Stimulated activated CD8-positive, alpha-beta memory T cell treated with anti-CD3 and anti-CD28 coated beads, Interleukin-15, amount 100 ng/mL, for 24 hours (primary cell): ENCODE measurements at regions not wholly inside any gene's neighbourhood (a gene's known extent, or its start where the extent isn't known, plus 50 kb on each side); places are given as distances from the start of the nearest gene placed in this dataset.
"Not testable (repeated sequence)": the region's sequence is repeated elsewhere in the genome, so short reads cannot be mapped to it uniquely, and the experiment has no call there.

Experiments used
- DNase-seq: peaks from one replicate; pipeline ENCODE4 v3.0.0-alpha.2; 2020; ENCODE audit warnings: low read depth

DNA sequence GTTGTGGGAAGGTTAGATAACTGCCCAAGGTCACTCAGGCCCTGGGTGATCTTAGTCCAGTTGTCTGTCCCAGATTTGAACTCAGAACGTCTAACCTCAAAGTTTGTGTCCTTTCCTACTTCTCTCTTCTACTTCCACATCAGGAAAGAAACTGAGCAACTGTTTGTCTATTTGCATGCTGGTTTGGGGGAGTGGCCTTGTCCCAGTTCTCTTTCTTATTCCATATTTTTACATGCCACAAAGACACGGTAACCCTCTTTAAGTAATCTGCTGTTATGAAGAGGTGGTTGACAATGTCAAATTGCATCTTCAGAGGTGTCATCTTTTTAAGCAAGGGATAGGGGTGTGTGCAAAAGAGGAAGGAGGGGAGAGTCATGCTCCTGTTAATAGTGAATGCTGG, 432.5 kb downstream of the HS3ST3B1 start:
- no peak for DNase-seq

DNA sequence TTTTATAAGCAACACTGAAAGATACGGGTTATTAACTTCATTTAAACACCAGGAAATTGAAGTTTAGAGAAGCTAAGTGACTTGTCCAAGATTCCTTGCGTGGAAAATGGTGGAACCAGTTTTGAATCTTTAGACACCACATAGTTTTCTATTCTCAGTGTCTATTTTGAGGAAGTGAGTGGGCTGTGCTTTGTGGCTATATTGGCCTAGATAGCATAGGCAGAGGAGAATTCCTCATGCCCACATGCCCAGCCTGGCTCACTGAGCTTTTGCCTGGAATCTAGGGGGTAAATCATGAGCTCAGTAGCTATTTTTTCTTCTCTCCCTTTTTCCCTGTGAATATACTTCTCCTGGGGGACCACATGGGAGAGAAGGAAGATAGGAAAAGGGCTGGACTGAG, 431.3 kb downstream of the HS3ST3B1 start:
- DNase-seq: no peak

DNA sequence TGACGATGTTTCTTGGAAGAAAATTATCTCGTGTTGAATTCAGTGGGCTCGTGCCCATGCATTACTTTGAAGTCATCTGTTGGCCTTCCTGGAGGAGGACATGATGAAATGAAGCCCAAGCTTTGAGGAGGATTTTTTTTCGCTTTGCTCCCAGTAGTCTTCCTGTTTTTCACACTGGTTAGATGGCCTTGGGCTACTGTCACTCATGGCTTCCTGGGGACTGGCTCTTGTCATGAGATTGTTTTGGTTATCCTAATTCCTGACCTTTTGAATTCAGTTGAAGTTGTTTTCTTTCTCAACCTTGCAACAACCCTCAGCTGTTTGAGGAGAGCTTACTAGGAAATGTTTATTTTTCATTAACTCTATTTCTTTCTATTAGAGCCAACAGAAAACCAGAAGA, 430.7 kb downstream of the HS3ST3B1 start:
- no peak for DNase-seq

DNA sequence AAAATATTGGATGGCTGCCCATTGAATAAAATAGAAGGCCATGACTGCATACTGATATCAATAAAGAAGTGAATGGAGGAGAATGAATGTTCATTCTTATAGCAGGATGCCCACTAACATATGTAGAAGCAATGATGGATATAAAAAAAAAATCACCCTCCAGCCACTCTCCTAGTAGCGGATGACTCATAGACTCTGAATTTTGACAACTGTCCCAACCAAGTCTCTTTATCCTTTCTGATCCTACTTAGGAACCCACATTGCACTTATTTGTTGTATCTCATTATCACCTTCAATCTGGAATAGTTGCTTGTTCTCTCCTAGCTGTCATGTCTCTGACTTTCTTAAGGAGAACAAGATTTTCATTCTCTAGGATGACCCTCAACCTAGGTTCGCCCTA, 429.9 kb downstream of the HS3ST3B1 start:
- no peak for DNase-seq

DNA sequence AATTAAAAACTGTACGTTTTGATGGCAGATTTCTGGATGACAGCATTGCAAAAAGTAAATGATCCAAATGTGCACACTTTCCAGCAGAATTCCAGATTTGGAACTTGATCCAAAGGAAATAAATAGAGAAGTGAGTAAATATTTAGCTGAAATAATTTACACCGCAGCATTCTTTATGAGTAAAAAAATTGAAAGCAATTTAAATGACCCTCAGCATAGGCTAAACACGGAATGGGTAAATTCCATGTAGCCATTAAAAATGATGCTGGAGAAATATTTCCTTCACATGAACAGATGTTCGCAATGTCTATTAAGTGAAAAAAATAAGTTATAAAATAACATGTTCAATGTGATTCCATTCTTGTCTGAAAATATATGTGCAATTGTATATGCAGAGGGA, 424.8 kb downstream of the HS3ST3B1 start:
- DNase-seq: no peak

DNA sequence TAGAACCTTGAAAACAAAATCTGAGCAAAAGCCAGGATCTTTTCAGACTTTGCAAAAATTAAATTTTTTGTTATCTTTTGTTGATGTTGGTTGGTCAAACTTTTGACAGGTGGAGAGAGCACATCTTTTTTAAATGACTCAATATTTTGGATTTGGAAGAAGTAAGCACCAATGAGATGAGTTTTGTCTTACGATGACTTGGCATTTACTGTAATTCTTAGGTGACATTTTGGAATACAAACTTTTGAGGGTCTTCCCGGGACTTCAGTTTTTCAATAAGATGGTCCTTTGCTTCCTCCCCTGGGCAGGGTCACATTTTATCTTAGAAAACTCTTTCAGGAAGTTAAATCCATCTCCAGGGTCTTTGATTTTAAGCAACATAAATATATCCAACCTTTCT, 423.9 kb downstream of the HS3ST3B1 start:
- no peak for DNase-seq

DNA sequence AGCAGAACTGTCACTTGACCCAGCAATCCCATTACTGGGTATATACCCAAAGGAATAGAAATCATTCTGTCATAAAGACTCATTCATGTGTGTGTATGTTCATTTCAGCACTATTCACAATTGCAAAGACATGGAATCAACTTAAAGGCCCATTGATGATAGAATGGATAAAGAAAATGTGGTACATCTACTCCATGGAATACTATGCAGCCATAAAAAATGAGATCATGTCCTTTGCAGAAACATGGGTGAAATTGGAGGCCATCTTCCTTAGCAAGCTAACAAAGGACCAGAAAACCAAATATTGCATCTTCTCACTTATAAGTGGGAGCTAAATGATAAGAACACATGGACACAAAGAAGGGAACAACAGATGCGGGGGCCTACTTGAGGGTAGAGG, 422.5 kb downstream of the HS3ST3B1 start:
- DNase-seq: not testable (repeated sequence)

DNA sequence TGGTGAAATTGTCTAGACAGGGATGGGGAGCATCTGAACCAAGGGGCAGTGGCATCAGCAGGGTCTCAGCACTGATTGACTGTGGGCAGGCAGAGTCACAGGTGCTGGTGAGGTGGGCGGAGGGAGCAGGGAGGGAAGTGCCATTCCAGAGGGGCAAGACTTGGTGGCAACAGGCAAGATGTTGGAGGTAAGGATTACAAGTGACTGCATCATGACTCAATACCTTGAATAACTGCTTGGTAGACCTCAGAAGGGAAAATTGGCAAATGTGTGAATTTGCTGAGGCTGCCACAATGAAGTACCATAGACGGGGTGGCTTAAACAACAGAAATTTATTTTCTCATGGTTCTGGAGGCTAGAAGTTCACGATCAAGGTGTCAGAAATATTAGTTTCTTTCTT, 419.1 kb downstream of the HS3ST3B1 start:
- no peak for DNase-seq

DNA sequence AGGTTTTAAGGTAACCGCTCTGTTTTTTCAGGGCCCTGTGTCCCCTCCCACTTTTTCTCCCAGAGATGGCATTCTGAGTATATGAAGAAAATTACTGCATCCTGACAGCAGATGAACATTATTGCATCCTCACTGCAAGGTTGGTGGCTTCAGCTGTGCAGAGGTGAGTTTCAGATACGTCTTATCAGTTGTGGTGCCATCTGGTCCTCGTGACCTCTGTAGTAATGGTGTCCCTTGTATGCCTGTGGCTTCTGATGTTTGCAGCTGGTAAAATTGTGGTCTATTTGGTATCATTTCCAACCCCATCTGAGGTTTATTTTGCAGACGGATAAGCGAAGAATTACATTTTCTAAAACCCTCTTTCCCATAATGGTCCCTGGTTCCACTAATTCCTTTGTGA, 417.0 kb downstream of the HS3ST3B1 start:
- DNase-seq: no peak

DNA sequence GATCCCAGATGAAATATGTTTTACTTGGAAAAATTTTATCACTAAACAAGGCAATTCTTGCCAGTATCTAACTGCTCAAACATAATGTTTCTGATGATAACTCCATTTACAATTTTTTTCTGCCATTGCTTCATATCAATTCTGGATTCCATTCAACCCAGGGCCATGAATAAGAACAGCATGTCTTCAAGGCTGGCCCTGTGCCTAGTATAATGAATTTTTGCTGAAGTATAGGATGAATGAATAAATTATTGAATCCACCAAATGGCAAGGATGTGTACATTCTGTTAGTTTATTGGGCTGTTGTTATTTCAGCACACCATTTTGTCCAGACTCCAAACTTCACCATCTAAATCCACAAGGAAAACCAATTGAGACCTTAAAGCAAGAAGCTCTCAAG, 414.7 kb downstream of the HS3ST3B1 start:
- no peak for DNase-seq

DNA sequence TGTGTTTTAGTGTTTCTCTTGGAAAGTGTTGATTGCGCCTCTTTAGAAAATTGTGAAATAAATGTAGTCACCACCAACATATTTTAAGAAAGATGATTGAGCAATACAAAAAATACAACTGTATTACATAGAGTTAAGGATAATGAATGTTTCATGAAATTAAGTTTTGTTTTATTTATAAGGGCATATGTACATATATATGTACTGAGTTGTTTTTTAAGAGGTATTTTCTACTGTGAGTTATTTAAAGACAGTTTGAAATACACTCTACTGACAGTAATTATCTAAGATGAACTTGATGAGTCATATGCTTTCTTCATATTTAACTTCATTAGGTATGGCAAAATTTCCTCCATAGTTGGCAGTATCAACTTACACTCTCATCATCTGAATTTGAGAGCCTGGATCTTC, 411.7 kb downstream of the HS3ST3B1 start:
- no peak for DNase-seq

DNA sequence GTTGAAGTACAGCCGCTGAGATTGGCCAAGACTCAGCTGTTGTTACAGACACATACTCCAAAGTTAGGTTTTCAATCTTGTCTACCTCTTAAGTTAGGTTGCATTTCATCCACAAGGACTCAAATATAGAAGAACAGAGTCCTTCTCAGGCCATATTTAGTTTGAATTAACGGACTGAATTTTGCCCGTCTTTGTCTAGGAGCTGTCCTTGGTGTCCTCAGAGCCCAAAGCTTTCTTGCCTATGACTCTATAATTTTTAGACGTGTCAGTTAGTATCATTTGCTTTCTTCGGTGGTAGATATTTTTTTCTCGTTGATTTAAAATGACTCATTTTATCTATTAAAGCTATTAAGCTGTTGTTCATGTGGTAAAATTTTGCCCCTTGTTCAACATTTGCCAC, 403.2 kb downstream of the HS3ST3B1 start:
- no peak for DNase-seq

DNA sequence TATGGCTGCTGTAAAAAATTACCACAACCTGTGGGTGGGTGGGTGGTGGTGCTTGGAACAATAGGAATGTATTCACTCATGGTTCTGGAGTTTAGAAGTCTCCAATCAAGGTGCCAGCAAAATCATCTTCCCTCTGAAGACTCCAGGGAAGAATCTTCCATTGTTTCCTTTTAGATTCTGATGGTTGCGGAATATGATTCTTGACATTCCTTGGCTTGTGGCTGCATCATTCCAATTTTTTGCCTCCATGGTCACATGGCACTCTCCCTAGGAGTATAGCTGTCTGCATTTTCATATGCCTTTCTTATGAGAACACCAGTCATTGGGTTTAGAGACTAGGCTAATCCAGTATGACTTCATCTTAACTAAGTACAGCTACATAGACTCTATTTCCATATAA, 401.0 kb downstream of the HS3ST3B1 start:
- no peak for DNase-seq

DNA sequence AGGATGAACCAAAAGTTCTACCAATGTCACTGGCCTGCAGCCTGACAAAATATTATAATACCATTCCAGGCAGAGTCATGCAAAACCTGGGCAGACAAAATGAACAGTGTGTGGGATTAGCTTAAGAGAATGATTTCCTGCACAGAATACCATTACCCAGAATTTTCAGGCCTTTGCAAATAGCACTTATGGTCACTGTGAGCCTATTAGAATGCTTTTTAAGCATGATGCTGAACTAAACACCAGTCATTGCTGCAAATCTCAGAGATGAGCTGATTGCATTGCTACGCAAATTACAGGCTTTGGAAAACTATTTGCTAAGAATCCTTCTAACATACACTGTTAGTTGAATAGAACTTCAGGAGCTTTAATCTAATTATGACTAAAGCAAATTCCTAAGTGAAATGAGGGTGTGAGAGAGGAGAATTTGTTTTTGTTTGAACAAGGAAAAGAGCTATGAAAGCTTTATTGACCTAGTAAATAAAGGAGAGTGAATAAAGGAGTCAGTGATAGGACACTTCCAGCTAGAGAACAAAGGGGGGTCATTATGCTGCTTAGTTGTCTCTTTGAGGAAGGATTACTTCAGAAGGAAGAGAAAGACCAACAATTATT, 398.8 kb downstream of the HS3ST3B1 start:
- DNase-seq: no peak

DNA sequence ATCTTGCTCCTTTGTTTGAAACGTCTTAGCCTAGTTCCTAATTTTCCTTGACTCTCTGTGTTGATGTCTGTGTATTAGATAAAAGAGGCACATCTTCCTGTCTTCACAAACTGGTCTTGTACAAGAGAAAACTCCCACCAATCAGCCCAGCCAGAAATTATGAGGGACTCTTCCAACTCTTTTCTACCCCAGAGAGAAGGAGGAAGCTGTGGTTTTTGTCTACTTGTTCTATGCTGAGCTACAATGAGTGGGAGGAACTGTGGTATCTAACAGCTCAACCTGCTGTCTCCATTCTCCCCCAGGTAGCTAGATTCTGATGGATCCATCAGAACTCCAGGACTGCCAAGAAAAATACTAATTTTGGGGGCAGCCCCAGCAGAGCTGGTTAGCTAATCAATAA, 392.5 kb downstream of the HS3ST3B1 start:
- DNase-seq: no peak

DNA sequence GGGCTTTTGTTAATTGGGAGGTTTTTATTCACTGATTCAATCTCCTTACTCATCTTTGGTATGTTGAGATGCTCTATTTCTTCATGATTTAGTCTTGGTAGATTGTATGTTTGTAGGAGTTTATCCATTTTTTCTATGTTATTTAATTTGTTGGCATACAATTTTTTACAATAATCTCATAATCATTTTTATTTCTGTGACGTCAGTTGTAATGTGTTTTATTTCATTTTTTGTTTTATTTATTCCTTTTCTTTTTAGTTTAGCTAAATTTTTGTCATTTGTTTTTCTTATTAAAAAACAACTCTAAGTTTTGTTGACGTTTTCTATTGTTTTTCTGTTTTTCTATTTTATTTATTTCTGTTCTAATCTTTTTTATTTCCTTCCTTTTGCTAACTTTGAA, 389.8 kb downstream of the HS3ST3B1 start:
- no peak for DNase-seq

DNA sequence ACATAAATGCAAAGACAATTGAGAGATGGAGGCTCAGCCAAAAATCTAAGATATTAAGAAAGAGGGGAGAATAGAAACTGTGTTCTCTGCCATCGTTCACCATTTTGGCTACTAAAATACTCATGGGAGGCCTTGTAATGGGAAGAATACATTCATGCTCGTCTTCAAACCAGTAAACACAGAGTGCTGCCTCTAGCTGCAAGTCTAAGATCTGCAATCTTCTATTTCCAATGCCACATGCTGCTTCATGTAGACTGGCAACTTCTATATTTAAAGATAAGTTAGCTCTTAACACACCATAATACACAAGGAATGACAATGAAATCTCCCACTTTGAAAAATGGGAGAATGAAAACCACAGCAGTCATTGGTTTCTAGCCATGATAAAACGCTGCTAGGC, 387.3 kb downstream of the HS3ST3B1 start:
- DNase-seq: no peak

DNA sequence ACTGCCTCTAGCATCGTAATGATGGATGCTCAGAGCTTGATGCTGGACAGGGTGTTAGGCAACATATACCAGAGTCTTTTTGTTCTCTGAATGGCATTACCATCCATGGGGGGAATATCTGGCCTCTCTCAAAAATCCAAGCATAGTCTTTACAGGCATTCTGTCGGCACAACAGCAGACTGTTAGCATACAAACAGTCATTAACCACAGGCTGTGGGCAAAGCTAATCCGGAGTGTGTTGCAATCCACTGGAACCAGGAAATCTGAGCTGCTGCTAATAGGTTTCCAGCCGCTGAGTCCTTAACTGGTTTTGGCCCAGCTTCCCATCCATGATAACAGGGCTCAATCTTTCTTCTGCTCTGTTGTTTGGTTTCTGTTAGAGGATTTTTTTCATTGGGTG, 371.9 kb downstream of the HS3ST3B1 start:
- DNase-seq: no peak

DNA sequence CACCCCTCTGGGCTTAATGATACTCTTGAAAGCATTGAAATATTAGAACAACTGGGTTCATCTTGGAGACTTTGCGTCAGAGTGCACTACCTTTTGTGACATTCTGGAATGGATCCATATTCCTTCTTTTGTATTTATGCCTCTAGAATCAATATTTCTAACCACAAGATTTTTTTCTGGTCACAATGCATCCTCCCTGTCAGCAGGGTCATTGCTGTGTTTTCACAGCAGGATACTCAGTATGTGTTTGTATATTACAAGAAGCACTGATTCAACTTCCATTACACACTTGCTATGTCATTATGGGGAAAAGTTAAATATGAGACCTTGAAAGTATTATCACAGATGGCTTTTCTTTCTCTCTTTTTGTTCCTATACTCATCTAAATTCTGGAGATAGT, 370.0 kb downstream of the HS3ST3B1 start:
- no peak for DNase-seq

DNA sequence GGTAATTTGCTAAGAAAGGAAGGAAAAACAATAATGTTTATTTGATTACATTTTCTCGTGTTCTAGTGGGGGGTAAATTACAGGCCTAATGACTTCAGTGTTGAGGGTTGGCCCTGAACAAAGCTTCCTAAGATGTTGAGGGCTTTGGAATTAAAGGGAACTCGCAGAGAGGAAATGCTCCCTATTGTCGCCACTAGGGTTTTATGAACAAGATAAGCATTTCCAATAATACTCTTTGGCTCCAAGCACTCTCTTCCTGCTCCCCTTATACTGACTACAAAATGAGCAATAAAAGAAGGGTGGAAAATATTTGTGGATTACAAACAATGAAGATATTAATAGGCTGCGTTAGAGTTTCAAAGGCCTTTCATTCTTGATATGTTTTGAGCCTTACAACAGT, 363.6 kb downstream of the HS3ST3B1 start:
- no peak for DNase-seq

DNA sequence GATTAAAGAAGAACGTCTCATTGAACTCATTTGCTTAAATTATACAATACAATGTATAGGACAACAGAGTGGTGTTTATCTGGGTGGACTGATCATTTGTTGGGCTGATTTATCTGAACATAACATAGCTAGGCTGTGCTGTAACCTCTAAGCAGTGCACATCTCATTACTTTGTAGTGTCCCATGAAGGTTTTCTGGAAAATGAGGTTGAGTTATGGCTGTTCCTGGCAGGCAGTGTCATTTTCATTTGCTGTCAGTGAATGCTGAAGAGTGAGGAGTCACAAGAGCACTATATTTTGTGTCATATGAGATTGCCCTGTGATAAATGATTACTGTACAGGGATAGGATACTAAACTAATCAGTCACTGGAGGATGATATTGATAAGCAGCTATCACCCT, 340.2 kb downstream of the HS3ST3B1 start:
- no peak for DNase-seq

DNA sequence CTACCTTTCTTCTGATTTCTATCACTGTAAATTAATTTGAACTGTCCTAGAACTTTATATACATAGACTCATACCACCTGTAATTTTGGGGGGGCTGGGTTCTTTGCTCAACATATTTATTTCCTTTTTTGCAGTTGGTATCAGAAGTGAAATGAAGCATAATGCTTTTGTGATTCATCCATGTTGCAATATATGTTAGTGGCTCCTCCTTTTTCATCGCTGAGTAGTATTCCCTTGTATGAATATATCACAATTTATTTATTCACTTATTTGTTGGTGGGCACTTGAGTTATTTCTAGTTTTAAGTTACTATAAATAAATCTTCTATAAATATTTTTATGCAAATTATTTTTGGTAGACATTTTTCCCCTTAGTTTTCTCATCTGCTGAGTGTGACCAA, 336.4 kb downstream of the HS3ST3B1 start:
- DNase-seq: no peak

DNA sequence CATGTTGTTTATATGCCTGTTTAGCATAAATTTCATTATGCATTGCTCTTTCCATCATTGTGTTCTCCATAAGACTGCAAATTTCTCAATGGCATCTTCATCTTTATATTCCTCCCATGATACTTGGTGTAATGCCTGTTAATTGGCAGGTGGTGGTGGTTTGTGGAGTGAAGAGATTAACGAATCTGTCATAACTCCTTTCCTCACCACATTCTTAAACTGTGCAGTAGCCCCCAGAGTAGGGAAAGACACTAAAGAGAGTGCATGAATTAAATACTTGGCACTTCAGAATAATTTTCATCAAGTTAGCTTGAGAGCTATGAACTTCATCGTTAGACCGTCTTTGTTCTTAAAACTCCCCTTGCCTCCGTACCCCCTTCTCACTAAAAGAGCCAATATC, 329.7 kb downstream of the HS3ST3B1 start:
- no peak for DNase-seq

DNA sequence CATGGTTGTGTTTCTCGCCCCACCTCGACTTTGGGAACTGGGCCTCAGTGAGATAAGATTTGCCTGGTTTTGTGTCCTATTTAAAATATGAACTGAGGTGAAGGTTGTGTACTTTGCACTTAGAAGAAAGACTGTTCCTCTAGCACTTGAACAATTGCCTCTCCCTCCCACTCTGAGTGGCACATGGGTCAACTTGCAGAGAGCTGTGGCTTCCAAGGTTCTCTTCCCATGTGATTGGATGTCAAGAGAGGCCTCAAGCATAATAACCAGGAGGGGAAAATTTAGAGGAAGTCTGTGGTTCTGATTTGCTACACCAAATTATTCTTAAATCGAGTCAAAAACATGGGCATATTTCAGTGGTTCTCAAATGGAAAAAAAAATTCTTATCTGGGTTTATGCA, 329.2 kb downstream of the HS3ST3B1 start:
- no peak for DNase-seq

DNA sequence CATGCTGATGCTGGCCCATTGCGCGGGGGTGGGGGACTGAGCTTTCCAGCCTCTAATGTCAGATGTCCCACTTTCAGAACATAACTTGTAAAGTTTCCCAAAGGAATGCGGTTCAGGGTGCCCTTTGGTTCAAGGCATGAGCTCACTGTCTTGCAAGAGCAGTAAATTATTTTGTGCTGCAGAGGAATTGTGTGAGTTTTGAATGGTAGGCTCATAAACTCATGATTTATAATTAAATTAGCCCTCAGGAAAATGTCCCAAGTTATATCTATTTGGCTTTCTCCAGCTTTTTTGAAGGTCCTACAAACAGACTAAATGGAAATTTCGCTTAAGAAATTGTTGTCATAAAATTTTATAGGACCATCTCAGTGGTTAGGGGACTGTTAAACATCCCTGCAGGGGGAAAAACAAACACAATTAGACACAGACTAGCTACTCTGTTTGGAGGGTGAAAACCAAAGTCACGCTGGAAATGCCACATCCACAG, 321.8 kb downstream of the HS3ST3B1 start:
- no peak for DNase-seq
